Psoas muscle (tissue), 7 donors: ENCODE measurements at regions not wholly inside any gene's neighbourhood (a gene's known extent, or its start where the extent isn't known, plus 50 kb on each side); places are given as distances from the start of the nearest gene placed in this dataset.

Experiments used
- ATAC-seq, 4 donors: fragments of 200-7000 bp; cut with Tn5 transposase; one replicate each; pipeline ENCODE4 v1.9.1; 2020; ENCODE audit warnings: moderate library complexity in 3 of 4, mild to moderate bottlenecking in 2 of 4
- DNase-seq, 2 donors: peaks; one replicate each; pipeline ENCODE4 v3.0.0-alpha.2; 2020
- H3K27ac ChIP-seq: fragments of 200-600 bp; one replicate; pipeline ENCODE4 v1.8.0; 2022
- H3K27me3 ChIP-seq, 3 donors: fragments of 200-600 bp in 1 of 3; one replicate each; pipeline versions ENCODE4 v1.6.1 to v1.8.0; 2013 to 2022; ENCODE audit warnings: low read length in 2 of 3, mild to moderate bottlenecking in 2 of 3, moderate library complexity in 1 of 3; ENCODE audit not compliant: insufficient read depth in 3 of 3
- H3K36me3 ChIP-seq, 2 donors: fragments of 200-600 bp in 1 of 2; one replicate each; pipeline versions ENCODE4 v1.6.1 to v1.8.0; 2013 to 2022; ENCODE audit warnings: low read depth in 1 of 2, mild to moderate bottlenecking in 1 of 2, moderate library complexity in 1 of 2; ENCODE audit not compliant: insufficient read depth in 1 of 2
- H3K4me1 ChIP-seq: fragments of 200-600 bp; one replicate; pipeline ENCODE4 v1.8.0; 2022
- H3K4me3 ChIP-seq: fragments of 200-600 bp; one replicate; pipeline ENCODE4 v1.8.0; 2022; ENCODE audit warnings: mild to moderate bottlenecking
- H3K9me3 ChIP-seq: fragments of 200-600 bp; one replicate; pipeline ENCODE4 v1.8.0; 2022
- CTCF ChIP-seq: fragments of 200-600 bp; IDR thresholded peaks from one replicate; pipeline ENCODE4 v1.8.0; 2022; ENCODE audit warnings: antibody characterized with exemption
- WGBS, 3 donors: extraction: QIAGEN DNeasy Blood & Tissue Kit; methylation state at CpG; one replicate each; pipeline versions ENCODE4 v1.1.6 to v1.1.7; 2013; 5-methylcytosine and 5-hydroxymethylcytosine counted together
- intact Hi-C, 2 donors: fragments of 100-400 bp; cut with DNase I; formaldehyde crosslinking; loops; one replicate each; pipeline versions ENCODE4 v1.11.0 to v1.14.2; 2022
- donor health status: healthy with polysubstance abuse.
- donor health status: DM: no; HTN: no; CAD: no; lungs with moderate emphysema.
- donor health status: Bipolar disorder and iron deficiency.
- donor health status: healthy.
- donor health status: DM: yes; HTN: yes; CAD: no.
- donor health status: DM: no; HTN: no; CAD: no.
- donor health status: DM: yes; HTN: yes; CAD: no.

DNA sequence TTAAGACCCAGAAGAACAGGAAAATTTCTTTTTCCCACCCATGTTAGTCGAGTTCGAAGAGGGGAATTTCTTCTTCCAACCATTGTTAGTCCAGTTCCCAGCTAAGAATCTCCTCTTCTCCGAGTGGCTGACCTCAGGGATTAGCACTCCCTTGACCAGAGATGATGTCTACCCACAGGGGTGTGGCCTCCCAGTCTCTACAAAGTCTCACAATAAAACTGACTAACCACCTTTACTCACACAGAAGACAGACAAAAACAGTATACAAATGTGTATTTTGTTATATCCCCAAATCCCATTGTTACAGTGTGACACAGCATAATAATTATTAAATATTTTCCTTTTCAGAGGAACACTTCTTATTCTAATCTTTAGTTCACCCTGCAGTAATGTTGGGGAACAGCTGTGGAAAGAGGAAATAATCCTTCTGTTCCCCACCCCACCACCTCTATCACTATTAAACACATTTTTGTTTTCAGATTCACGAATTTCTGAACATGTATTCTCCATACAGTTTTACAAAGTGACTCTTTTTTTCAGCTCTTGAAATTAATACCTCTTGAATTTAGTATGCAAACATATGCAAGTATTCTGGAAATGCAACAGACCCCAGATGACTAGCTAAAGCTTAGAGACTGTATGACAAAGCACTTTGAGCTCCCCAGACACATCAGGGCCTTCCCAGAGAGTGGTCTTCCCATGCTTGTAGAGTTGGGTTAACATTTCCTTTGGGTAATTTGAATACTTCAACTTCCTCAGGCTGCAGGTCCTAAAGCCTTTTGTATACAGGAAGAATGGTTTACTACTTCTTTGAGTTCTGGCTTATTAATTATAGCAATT lies 62.5 kb upstream of the NFKB1 start:
- Histone ChIP-seq H3K36me3 (no peaks in the 10 kb centered on the region), H3K4me3 (no peak overlapping the region), H3K27ac (peak overlapping the region; percentile 75), H3K9me3 (no peaks in the 10 kb centered on the region), H3K4me1 (peaks cover 18% of the 10 kb centered on the region), H3K27me3 (no peaks in the 10 kb centered on the region)
- WGBS, 3 donors, result 54 to 72% (median 58%) methylated on average over 4 of the region's 4 CpGs
- DNase-seq (no peak), ATAC-seq (peak; percentile 26 to 61 (median 46))
- intact Hi-C loops, result no loop called here
- no peak for TF ChIP-seq CTCF

- WGBS, 3 donors, result 1 to 7% (median 4%) methylated on average over 3 of the region's 3 CpGs
- DNase-seq, result no peak
Observed at GRCh38 chr4:102439236-102439614, 61.9 kb upstream of the NFKB1 start.

DNA sequence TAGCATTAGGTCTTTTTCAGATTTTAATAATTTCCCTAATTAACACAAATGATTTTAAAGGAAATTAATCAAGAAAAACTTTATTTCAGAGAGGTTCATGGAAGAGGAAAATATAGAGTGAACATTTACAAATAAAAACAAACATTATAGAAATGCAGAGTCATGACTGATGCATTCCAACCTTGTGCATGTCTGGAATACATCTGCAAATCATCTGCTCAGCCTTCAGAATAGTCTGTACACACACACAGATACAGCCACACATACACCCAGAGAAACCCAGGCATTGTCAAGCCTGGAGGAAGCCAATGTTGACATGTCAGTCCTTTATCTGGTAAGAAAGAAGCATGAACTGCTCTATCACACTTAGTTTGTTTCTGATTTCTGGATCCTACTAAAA lies 61.3 kb upstream of the NFKB1 start:
- Histone ChIP-seq H3K9me3 (no peaks in the 10 kb centered on the region), H3K27ac (peak overlapping the region; percentile 75), H3K4me1 (peaks cover 18% of the 10 kb centered on the region), H3K36me3 (no peaks in the 10 kb centered on the region), H3K4me3 (peak overlapping the region; percentile 24), H3K27me3 (no peaks in the 10 kb centered on the region)
- ATAC-seq, result peak; percentile 67 to 83 (median 74)
- no peak for TF ChIP-seq CTCF
- intact Hi-C loops, result loop anchor here in 1 of 2 donors (10.0 kb wide), 1 partner anchor 175 kb away; no protein-coding TSS in a partner anchor
- DNase-seq, result no peak

More at GRCh38 chr4:102439236-102439614, 61.9 kb upstream of the NFKB1 start:
- Histone ChIP-seq H3K27ac (peak overlapping the region; percentile 75), H3K4me3 (peak overlapping the region; percentile 24), H3K4me1 (peaks cover 18% of the 10 kb centered on the region), H3K36me3 (no peaks in the 10 kb centered on the region), H3K9me3 (no peaks in the 10 kb centered on the region), H3K27me3 (no peaks in the 10 kb centered on the region)
- no peak for TF ChIP-seq CTCF
- ATAC-seq, result peak; percentile 75 to 88 (median 83)
- intact Hi-C loops, result no loop called here

GRCh38 chr4:102440498-102440897 lies 60.7 kb upstream of the NFKB1 start:
- ATAC-seq, result no peak
- Histone ChIP-seq H3K4me1 (peaks cover 18% of the 10 kb centered on the region), H3K4me3 (no peak overlapping the region), H3K36me3 (no peaks in the 10 kb centered on the region), H3K27me3 (no peaks in the 10 kb centered on the region), H3K27ac (no peak overlapping the region), H3K9me3 (no peaks in the 10 kb centered on the region)
- 94 to 100% (median 98%) methylated on average over 1 of the region's 1 CpG for WGBS, 3 donors
- intact Hi-C loops, result loop anchor here in 1 of 2 donors (10.0 kb wide), 1 partner anchor 174 kb away; no protein-coding TSS in a partner anchor
- DNase-seq, result no peak
- TF ChIP-seq CTCF, result no peak
